ENCODE measurements at regions not wholly inside any gene's neighbourhood (a gene's known extent, or its start where the extent isn't known, plus 50 kb on each side); places are given as distances from the start of the nearest gene placed in this dataset.

DNA sequence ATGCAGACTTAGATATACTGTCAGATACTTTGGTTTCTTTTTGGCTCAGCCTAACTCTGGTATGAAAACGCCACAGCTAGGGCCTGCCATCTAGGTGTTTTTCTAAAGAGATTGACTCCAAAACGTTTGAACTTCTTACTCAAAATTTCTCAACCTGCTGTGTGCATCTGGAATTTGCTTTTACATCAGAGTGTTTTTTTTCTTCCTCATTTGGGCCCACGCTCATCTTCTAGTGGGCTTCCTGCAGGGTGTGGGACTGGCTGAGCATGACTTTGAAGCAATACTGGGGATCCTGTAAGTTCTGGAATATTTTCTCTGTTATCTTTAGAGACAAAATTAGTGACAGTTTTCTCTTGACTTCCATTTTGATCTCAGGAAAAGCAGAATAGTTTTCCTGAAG lies 117.8 kb downstream of the NR1D2 start:
- DNase-seq: no peak
- H3K9me3 ChIP-seq: no peaks in the 10 kb centered on the region
- no peak overlapping the region for H3K4me3 ChIP-seq
- ATAC-seq: no peak
- 61% methylated on average over 3 of the region's 3 CpGs for WGBS (ENCODE audit: insufficient coverage, low coverage, low lambda C conversion rate, missing lambda C conversion rate)
- intact Hi-C loops (cut with DNase I): no loop called here
- TF ChIP-seq CTCF (IDR thresholded peaks at IDR 0.05): no peak
- no peak overlapping the region for H3K27ac ChIP-seq
- no peaks in the 10 kb centered on the region for H3K4me1 ChIP-seq
- H3K27me3 ChIP-seq: no peaks in the 10 kb centered on the region
- H3K36me3 ChIP-seq: no peaks in the 10 kb centered on the region
